PC-9 (cell line): ENCODE measurements at regions not wholly inside any gene's neighbourhood (a gene's known extent, or its start where the extent isn't known, plus 50 kb on each side); places are given as distances from the start of the nearest gene placed in this dataset.

Source experiments
- CTCF ChIP-seq: fragments of 200-600 bp; sonication (generic); conservative IDR thresholded peaks from 2 replicates; pipeline ENCODE4 v1.6.1; 2017; ENCODE audit warnings: mixed run types, antibody characterized with exemption, mild to moderate bottlenecking, moderate library complexity
- EZH2 ChIP-seq: fragments of 200-600 bp; sonication (generic); IDR thresholded peaks from 2 replicates; pipeline ENCODE4 v1.8.0; 2017; ENCODE audit warnings: antibody characterized with exemption, low read depth

GRCh38 chr13:38564256-38565150, 122.4 kb upstream of the FREM2 start:
- TF ChIP-seq CTCF: no peak
- TF ChIP-seq EZH2: no peak
